Adrenal gland (tissue), 5 donors: ENCODE measurements at regions not wholly inside any gene's neighbourhood (a gene's known extent, or its start where the extent isn't known, plus 50 kb on each side); places are given as distances from the start of the nearest gene placed in this dataset.

Source experiments
- POLR2A ChIP-seq, 2 donors: fragments of 450-650 bp; IDR thresholded peaks; one replicate each; pipeline ENCODE4 v1.6.1; 2017; ENCODE audit warnings: antibody characterized with exemption in 2 of 2, mild to moderate bottlenecking in 2 of 2, moderate library complexity in 1 of 2
- TF ChIP-seq, protein P1 (sequence below), 6 experiments: fragments of 450-650 bp in 4 of 6; fragments of 200-600 bp in 2 of 6; sonication (generic) in 1 of 6; IDR thresholded peaks; 1 replicate in 5 of 6; 2 replicates in 1 of 6; pipeline versions ENCODE4 v1.5.1 to v1.8.0; 2016 to 2021; ENCODE audit warnings: antibody characterized with exemption in 6 of 6, mild to moderate bottlenecking in 2 of 6, moderate library complexity in 1 of 6
- donor health status: DM: no; HTN: no; CAD: no.

DNA sequence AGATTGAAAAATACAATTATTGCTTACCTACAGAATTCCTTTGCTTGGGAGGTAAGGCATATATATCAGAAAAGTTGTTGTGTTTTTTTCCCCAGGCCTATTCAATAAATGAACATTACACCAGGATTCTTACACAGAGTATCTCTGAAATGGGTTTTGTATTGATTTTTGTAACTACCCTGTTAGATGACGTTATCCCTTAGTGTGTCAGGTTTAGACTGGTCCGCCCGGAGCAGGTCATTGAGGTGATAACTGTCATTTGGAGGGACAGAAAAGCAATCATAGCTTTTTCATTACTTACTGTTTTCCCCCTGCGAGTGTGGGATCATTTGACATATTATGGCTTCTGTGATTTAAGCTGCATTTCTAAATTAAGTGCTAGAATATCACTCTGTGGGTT lies 715.2 kb upstream of the ADAMTS16 start:
- TF ChIP-seq, protein P1, sequence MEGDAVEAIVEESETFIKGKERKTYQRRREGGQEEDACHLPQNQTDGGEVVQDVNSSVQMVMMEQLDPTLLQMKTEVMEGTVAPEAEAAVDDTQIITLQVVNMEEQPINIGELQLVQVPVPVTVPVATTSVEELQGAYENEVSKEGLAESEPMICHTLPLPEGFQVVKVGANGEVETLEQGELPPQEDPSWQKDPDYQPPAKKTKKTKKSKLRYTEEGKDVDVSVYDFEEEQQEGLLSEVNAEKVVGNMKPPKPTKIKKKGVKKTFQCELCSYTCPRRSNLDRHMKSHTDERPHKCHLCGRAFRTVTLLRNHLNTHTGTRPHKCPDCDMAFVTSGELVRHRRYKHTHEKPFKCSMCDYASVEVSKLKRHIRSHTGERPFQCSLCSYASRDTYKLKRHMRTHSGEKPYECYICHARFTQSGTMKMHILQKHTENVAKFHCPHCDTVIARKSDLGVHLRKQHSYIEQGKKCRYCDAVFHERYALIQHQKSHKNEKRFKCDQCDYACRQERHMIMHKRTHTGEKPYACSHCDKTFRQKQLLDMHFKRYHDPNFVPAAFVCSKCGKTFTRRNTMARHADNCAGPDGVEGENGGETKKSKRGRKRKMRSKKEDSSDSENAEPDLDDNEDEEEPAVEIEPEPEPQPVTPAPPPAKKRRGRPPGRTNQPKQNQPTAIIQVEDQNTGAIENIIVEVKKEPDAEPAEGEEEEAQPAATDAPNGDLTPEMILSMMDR (IDR thresholded peaks at IDR 0.05) = no peak
- TF ChIP-seq POLR2A (IDR thresholded peaks at IDR 0.05) = no peak
